ENCODE measurements at regions not wholly inside any gene's neighbourhood (a gene's known extent, or its start where the extent isn't known, plus 50 kb on each side); places are given as distances from the start of the nearest gene placed in this dataset.

- no peak for TF ChIP-seq CTCF (IDR thresholded peaks at IDR 0.05; ENCODE audit: low read depth, low read length)
- no peak for TF ChIP-seq EZH2phosphoT487 (IDR thresholded peaks at IDR 0.05; ENCODE audit: low read depth)
Observed at GRCh38 chr7:40996233-40996677, 706.6 kb downstream of the INHBA start.

Data from OCI-LY3 (cell line).